HPDE6-E6E7 (cell line): ENCODE measurements at regions not wholly inside any gene's neighbourhood (a gene's known extent, or its start where the extent isn't known, plus 50 kb on each side); places are given as distances from the start of the nearest gene placed in this dataset.

ENCODE experiments used
- DNase-seq: peaks from one replicate; pipeline ENCODE4 v3.0.0; 2011; ENCODE audit warnings: missing footprints; ENCODE audit errors: extremely low spot score

GRCh38 chr1:68293122-68293521, 60.8 kb upstream of the WLS start:
- no peak for DNase-seq

GRCh38 chr1:68291688-68292384, 59.5 kb upstream of the WLS start:
- DNase-seq: no peak

GRCh38 chr1:68287241-68287640, 54.9 kb upstream of the WLS start:
- DNase-seq: no peak

- DNase-seq: no peak
Observed at GRCh38 chr1:68285046-68285445, 52.7 kb upstream of the WLS start.

GRCh38 chr1:68281946-68282615, 49.8 kb upstream of the WLS start:
- DNase-seq: no peak
